B cell (primary cell): ENCODE measurements at regions not wholly inside any gene's neighbourhood (a gene's known extent, or its start where the extent isn't known, plus 50 kb on each side); places are given as distances from the start of the nearest gene placed in this dataset.

Experiments
- ATAC-seq: fragments of 200-7000 bp; cut with Tn5 transposase; one replicate; pipeline ENCODE4 v1.10.0; 2021; ENCODE audit warnings: low read depth, mild to moderate bottlenecking, moderate number of reproducible peaks, moderate library complexity
- CTCF ChIA-PET: fragments of 350-600 bp; sonication (Branson Sonifier 250); formaldehyde crosslinking; loops from one replicate; lab custom pipeline; 2021; ENCODE audit warnings: antibody characterized with exemption, inconsistent platforms; lab: Charles Lee
- POLR2A ChIA-PET: fragments of 350-600 bp; sonication (Branson Sonifier 250); formaldehyde crosslinking; loops from one replicate; lab custom pipeline; 2021; ENCODE audit warnings: antibody characterized with exemption; lab: Charles Lee
- DNase-seq: peaks from one replicate; pipeline ENCODE4 v3.0.0; 2013
- H2AFZ ChIP-seq: 2 replicates; pipeline ENCODE4 v1.6.1; 2012; ENCODE audit warnings: mild to moderate bottlenecking, low read depth, low read length; ENCODE audit not compliant: insufficient read depth, poor library complexity, severe bottlenecking
- H3K27ac ChIP-seq, 2 donors: 1 replicate in 1 of 2; 2 replicates in 1 of 2; pipeline ENCODE4 v1.5.1; 2012 to 2013; ENCODE audit warnings: low read length in 2 of 2, mild to moderate bottlenecking in 2 of 2, moderate library complexity in 1 of 2
- H3K27me3 ChIP-seq, 4 experiments: fragments of 200-600 bp in 1 of 4; sonication (generic) in 1 of 4; replicated peaks in 1 of 4; 1 replicate in 2 of 4; 2 replicates in 2 of 4; pipeline versions ENCODE4 v1.6.1 to v1.7.0; 2013 to 2016; ENCODE audit warnings: low read length in 3 of 4, mild to moderate bottlenecking in 2 of 4, mixed read lengths in 1 of 4, moderate library complexity in 1 of 4; ENCODE audit not compliant: insufficient read depth in 4 of 4, control insufficient read depth in 3 of 4; ENCODE audit errors: control extremely low read depth in 1 of 4
- H3K36me3 ChIP-seq, 2 experiments: replicated peaks in 1 of 2; 1 replicate in 1 of 2; 2 replicates in 1 of 2; pipeline versions ENCODE4 v1.6.1 to v1.7.1; 2013; ENCODE audit warnings: low read length in 1 of 2; ENCODE audit not compliant: insufficient read depth in 2 of 2, control insufficient read depth in 1 of 2; ENCODE audit errors: control extremely low read depth in 1 of 2, extremely low read depth in 1 of 2
- H3K4me1 ChIP-seq, 2 donors: fragments of 200-600 bp in 1 of 2; sonication (generic) in 1 of 2; 1 replicate in 1 of 2; 2 replicates in 1 of 2; pipeline versions ENCODE4 v1.5.1 to v1.6.1; 2013 to 2017; ENCODE audit warnings: low read length in 2 of 2; ENCODE audit not compliant: control insufficient read depth in 2 of 2, insufficient read depth in 2 of 2
- H3K4me2 ChIP-seq: replicated peaks from 2 replicates; pipeline ENCODE3; 2012; ENCODE audit warnings: mild to moderate bottlenecking, low read depth, low read length; ENCODE audit not compliant: poor library complexity, severe bottlenecking
- H3K4me3 ChIP-seq, 5 experiments: fragments of 200-600 bp in 1 of 5; sonication (generic) in 1 of 5; 1 replicate in 3 of 5; 2 replicates in 2 of 5; pipeline versions ENCODE4 v1.5.1 to v1.7.0; 2011 to 2016; ENCODE audit warnings: low read length in 4 of 5, mild to moderate bottlenecking in 4 of 5, low read depth in 2 of 5, control low read depth in 1 of 5, moderate library complexity in 1 of 5; ENCODE audit not compliant: insufficient read depth in 1 of 5; ENCODE audit errors: control extremely low read depth in 1 of 5, extremely low read depth in 1 of 5
- H3K79me2 ChIP-seq: fragments of 200-600 bp; sonication (generic); one replicate; pipeline ENCODE4 v1.6.0; 2016; ENCODE audit warnings: low read length; ENCODE audit not compliant: control insufficient read depth, insufficient read depth
- H3K9ac ChIP-seq: fragments of 200-600 bp; sonication (generic); 2 replicates; pipeline ENCODE4 v1.6.1; 2017; ENCODE audit warnings: mild to moderate bottlenecking, low read length, moderate library complexity
- H3K9me3 ChIP-seq, 3 donors: one replicate each; pipeline versions ENCODE4 v1.6.1 to v1.7.1; 2013; ENCODE audit warnings: low read length in 2 of 3; ENCODE audit not compliant: control insufficient read depth in 2 of 3, insufficient read depth in 1 of 3; ENCODE audit errors: control extremely low read depth in 1 of 3
- H4K20me1 ChIP-seq: 2 replicates; pipeline ENCODE4 v1.6.0; 2012; ENCODE audit warnings: mild to moderate bottlenecking, low read length; ENCODE audit not compliant: insufficient read depth, control insufficient read depth, poor library complexity, severe bottlenecking
- H3K27ac Mint-ChIP-seq: one replicate; pipeline ENCODE4 v1.8.0; 2021; ENCODE audit warnings: mixed read lengths
- H3K27me3 Mint-ChIP-seq: one replicate; pipeline ENCODE4 v1.8.0; 2021; ENCODE audit warnings: mixed read lengths
- H3K4me1 Mint-ChIP-seq: one replicate; pipeline ENCODE4 v1.8.0; 2021; ENCODE audit warnings: mixed read lengths
- H3K4me3 Mint-ChIP-seq: one replicate; pipeline ENCODE4 v1.8.0; 2021; ENCODE audit warnings: mixed read lengths
- H3K9me3 Mint-ChIP-seq: one replicate; pipeline ENCODE4 v1.8.0; 2022; ENCODE audit warnings: mixed read lengths; ENCODE audit not compliant: insufficient read depth
- EZH2 ChIP-seq: IDR thresholded peaks from 2 replicates; pipeline ENCODE4 v1.6.1; 2012; ENCODE audit warnings: borderline replicate concordance, low read depth, mild to moderate bottlenecking, moderate library complexity, low read length; ENCODE audit not compliant: insufficient read depth, poor library complexity, severe bottlenecking
- WGBS: methylation state at CpG from one replicate; pipeline ENCODE4 v1.1.5; 2013; ENCODE audit warnings: missing lambda C conversion rate; ENCODE audit not compliant: insufficient coverage; 5-methylcytosine and 5-hydroxymethylcytosine counted together
- intact Hi-C: fragments of 100-400 bp; cut with micrococcal nuclease; formaldehyde crosslinking; loops from one replicate; pipeline ENCODE4 v1.10.0; 2022
- TF ChIP-seq, protein P1 (sequence below): fragments of 200-600 bp; IDR thresholded peaks from one replicate; pipeline ENCODE4 v1.8.0; 2022; ENCODE audit warnings: antibody characterized with exemption, mild to moderate bottlenecking

DNA sequence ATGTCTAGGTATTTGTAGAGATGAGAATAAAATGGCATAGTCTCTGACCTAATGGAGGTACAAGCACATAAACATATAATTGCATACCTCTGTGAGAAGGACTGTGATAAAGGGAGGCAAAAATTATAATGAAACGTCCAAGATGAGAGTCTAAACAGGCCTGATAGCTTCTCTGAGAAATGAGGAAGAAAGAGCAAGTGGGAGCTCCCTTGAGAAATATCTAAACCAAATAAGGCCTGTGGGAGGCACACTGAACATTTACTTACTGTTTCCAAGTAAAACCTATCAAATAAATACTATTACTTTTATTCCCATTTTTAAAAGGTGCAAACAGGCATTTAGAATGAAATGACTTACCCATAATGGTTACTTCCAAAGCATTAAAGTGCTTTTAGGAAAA is 125.6 kb upstream of the PAPPA start:
- TF ChIP-seq, protein P1, sequence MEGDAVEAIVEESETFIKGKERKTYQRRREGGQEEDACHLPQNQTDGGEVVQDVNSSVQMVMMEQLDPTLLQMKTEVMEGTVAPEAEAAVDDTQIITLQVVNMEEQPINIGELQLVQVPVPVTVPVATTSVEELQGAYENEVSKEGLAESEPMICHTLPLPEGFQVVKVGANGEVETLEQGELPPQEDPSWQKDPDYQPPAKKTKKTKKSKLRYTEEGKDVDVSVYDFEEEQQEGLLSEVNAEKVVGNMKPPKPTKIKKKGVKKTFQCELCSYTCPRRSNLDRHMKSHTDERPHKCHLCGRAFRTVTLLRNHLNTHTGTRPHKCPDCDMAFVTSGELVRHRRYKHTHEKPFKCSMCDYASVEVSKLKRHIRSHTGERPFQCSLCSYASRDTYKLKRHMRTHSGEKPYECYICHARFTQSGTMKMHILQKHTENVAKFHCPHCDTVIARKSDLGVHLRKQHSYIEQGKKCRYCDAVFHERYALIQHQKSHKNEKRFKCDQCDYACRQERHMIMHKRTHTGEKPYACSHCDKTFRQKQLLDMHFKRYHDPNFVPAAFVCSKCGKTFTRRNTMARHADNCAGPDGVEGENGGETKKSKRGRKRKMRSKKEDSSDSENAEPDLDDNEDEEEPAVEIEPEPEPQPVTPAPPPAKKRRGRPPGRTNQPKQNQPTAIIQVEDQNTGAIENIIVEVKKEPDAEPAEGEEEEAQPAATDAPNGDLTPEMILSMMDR, result no peak
- no peak for TF ChIP-seq EZH2
- no peak for DNase-seq
- Mint-ChIP-seq H3K4me3 (no peak overlapping the region), H3K27me3 (no peaks in the 10 kb centered on the region), H3K9me3 (peaks cover 8% of the 10 kb centered on the region), H3K27ac (no peak overlapping the region), H3K4me1 (no peaks in the 10 kb centered on the region)
- POLR2A ChIA-PET, result no interaction called here
- Histone ChIP-seq H3K79me2 (no peaks in the 10 kb centered on the region), H3K9me3 (peaks cover 0 to 1% (median 0%) of the 10 kb centered on the region in 3 donors), H2AFZ (no peak overlapping the region), H3K4me2 (no peak overlapping the region), H3K27me3 (no peaks in the 10 kb centered on the region), H3K9ac (no peak overlapping the region), H3K4me3 (no peak overlapping the region), H4K20me1 (no peaks in the 10 kb centered on the region), H3K27ac (no peak overlapping the region), H3K4me1 (no peaks in the 10 kb centered on the region), H3K36me3 (no peaks in the 10 kb centered on the region)
- CTCF ChIA-PET, result no interaction called here
- no CpG with 5 or more reads among the region's 1 CpG for WGBS
- no peak for ATAC-seq
- intact Hi-C loops, result no loop called here

DNA sequence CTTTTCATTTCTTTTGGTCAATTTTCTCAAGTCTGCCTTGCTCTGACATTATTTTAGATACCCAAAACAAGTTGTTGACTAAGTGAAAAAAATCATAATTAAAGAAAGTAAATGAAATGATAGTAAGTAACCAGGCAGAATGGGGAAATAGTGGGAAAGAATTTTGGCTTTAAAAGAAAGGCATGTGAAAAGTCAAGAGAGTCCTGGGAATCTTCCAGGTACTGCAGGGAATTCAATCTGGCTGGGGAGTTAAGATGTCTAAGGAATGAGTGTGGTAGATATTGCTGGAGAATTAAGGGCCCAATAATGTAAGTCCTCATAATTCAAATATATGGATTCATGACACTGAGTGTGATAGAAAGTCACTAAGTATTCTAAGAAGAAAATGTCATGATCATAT is 123.1 kb upstream of the PAPPA start:
- no peak overlapping the region for H3K9ac ChIP-seq
- H4K20me1 ChIP-seq, result no peaks in the 10 kb centered on the region
- CTCF ChIA-PET, result no interaction called here
- H3K36me3 ChIP-seq, result no peaks in the 10 kb centered on the region
- H3K79me2 ChIP-seq, result no peaks in the 10 kb centered on the region
- Mint-ChIP-seq H3K27me3 (no peaks in the 10 kb centered on the region), H3K4me1 (no peaks in the 10 kb centered on the region), H3K4me3 (no peak overlapping the region), H3K9me3 (peaks cover 3% of the 10 kb centered on the region), H3K27ac (no peak overlapping the region)
- H3K4me3 ChIP-seq, result no peak overlapping the region
- no peak overlapping the region for H2AFZ ChIP-seq
- no peak overlapping the region for H3K27ac ChIP-seq
- intact Hi-C loops, result no loop called here
- H3K4me1 ChIP-seq, result no peaks in the 10 kb centered on the region
- no peaks in the 10 kb centered on the region for H3K27me3 ChIP-seq
- peaks cover 0 to 1% (median 0%) of the 10 kb centered on the region in 3 donors for H3K9me3 ChIP-seq
- POLR2A ChIA-PET, result no interaction called here
- no peak for TF ChIP-seq EZH2
- TF ChIP-seq, protein P1, result no peak
- DNase-seq (no peak), ATAC-seq (no peak)
- no peak overlapping the region for H3K4me2 ChIP-seq
